ENCODE measurements at regions not wholly inside any gene's neighbourhood (a gene's known extent, or its start where the extent isn't known, plus 50 kb on each side); places are given as distances from the start of the nearest gene placed in this dataset.

- POLR2A ChIA-PET, result no interaction called here
- FAIRE-seq (no peak), DNase-seq (ENCODE audit: low read depth, low spot score) (no peak)
- intact Hi-C loops (cut with micrococcal nuclease), result no loop called here
- H3K79me2 ChIP-seq (ENCODE audit: control insufficient read depth, insufficient read depth, low read length), result no peaks in the 10 kb centered on the region
- H3K4me1 ChIP-seq (ENCODE audit: control insufficient read depth, extremely low read depth, insufficient read depth, low read length), result no peaks in the 10 kb centered on the region
- H4K20me1 ChIP-seq (replicated peaks; ENCODE audit: control insufficient read depth, extremely low read depth, insufficient read depth, low read length), result no peaks in the 10 kb centered on the region
- no peaks in the 10 kb centered on the region for H3K36me3 ChIP-seq (ENCODE audit: control insufficient read depth in 2 of 2, extremely low read depth in 1 of 2, insufficient read depth in 2 of 2, low read length in 2 of 2)
- TF ChIP-seq MAX (IDR thresholded peaks at IDR 0.05; ENCODE audit: insufficient read depth, insufficient read length) (no peak), CTCF (IDR thresholded peaks at IDR 0.05; ENCODE audit: extremely low read depth in 1 of 2, insufficient read depth in 1 of 2, low read depth in 1 of 2, low read length in 2 of 2) (no peak), FOS (IDR thresholded peaks at IDR 0.05; ENCODE audit: borderline replicate concordance, insufficient read depth, low read length) (no peak), POLR2A (IDR thresholded peaks at IDR 0.05; ENCODE audit: low read depth, low read length) (no peak), MYC (IDR thresholded peaks at IDR 0.05; ENCODE audit: low read depth, low read length) (no peak), JUN (IDR thresholded peaks at IDR 0.05; ENCODE audit: borderline replicate concordance, insufficient read depth, insufficient read length, low read depth) (no peak), GATA2 (IDR thresholded peaks at IDR 0.05; ENCODE audit: insufficient read depth, insufficient read length, low read depth, low read length) (no peak), EZH2 (IDR thresholded peaks at IDR 0.05; ENCODE audit: borderline replicate concordance, low read depth, low read length, severe bottlenecking) (no peak), POLR2AphosphoS5 (IDR thresholded peaks at IDR 0.05; ENCODE audit: insufficient read depth, low read depth, low read length) (no peak)
- dilution Hi-C loops (cut with MboI; ENCODE audit: extremely low pct_ligation_motif_present, low sequenced_read_pairs), result no loop called here
- no TSS peak for BruUV-seq (replicated peaks)
- no peak overlapping the region for H3K27ac ChIP-seq (ENCODE audit: insufficient read depth, low read depth, low read length)
- H3K9ac ChIP-seq (replicated peaks; ENCODE audit: extremely low read depth, insufficient read depth, low read length), result no peak overlapping the region
- H3K4me2 ChIP-seq (ENCODE audit: insufficient read depth, low read length), result no peak overlapping the region
- H2AFZ ChIP-seq (ENCODE audit: low read depth, low read length), result no peak overlapping the region
- no peaks in the 10 kb centered on the region for H3K9me3 ChIP-seq (replicated peaks; ENCODE audit: control insufficient read depth, insufficient read depth, low read length)
- no peaks in the 10 kb centered on the region for H3K9me1 ChIP-seq (replicated peaks; ENCODE audit: control insufficient read depth, extremely low read depth, insufficient read depth, low read length)
- no peaks in the 10 kb centered on the region for H3K27me3 ChIP-seq (ENCODE audit: control insufficient read depth in 2 of 2, insufficient read depth in 2 of 2, low read length in 2 of 2)
- no peak overlapping the region for H3K4me3 ChIP-seq (replicated peaks in 1 of 3; ENCODE audit: insufficient read depth in 1 of 3, low read depth in 1 of 3, low read length in 3 of 3)
- CTCF ChIA-PET, result no interaction called here
Measured at GRCh38 chr3:127489357-127489756, 101.2 kb downstream of the TPRA1 start.

Data from endothelial cell of umbilical vein (primary cell).